Skeletal muscle satellite cell (primary cell): ENCODE measurements at regions not wholly inside any gene's neighbourhood (a gene's known extent, or its start where the extent isn't known, plus 50 kb on each side); places are given as distances from the start of the nearest gene placed in this dataset.

Source experiments
- H3K27me3 ChIP-seq: 2 replicates; pipeline ENCODE4 v1.7.0; 2013; ENCODE audit warnings: low read length; ENCODE audit not compliant: control insufficient read depth, insufficient read depth
- H3K36me3 ChIP-seq: 2 replicates; pipeline ENCODE4 v1.7.0; 2013; ENCODE audit warnings: mild to moderate bottlenecking, control low read depth, low read length; ENCODE audit not compliant: insufficient read depth
- H3K4me1 ChIP-seq: 2 replicates; pipeline ENCODE4 v1.7.0; 2013; ENCODE audit warnings: low read length; ENCODE audit not compliant: control insufficient read depth, insufficient read depth
- H3K4me2 ChIP-seq: 2 replicates; pipeline ENCODE4 v1.7.0; 2013; ENCODE audit warnings: mild to moderate bottlenecking, low read length
- H3K4me3 ChIP-seq: 2 replicates; pipeline ENCODE4 v1.7.0; 2013; ENCODE audit warnings: low read length
- H3K9ac ChIP-seq: 2 replicates; pipeline ENCODE4 v1.7.0; 2013; ENCODE audit warnings: mild to moderate bottlenecking, low read depth, low read length, moderate library complexity
- H3K9me3 ChIP-seq: replicated peaks from 2 replicates; pipeline ENCODE4 v1.7.0; 2013; ENCODE audit warnings: mild to moderate bottlenecking, control low read depth, low read length

DNA sequence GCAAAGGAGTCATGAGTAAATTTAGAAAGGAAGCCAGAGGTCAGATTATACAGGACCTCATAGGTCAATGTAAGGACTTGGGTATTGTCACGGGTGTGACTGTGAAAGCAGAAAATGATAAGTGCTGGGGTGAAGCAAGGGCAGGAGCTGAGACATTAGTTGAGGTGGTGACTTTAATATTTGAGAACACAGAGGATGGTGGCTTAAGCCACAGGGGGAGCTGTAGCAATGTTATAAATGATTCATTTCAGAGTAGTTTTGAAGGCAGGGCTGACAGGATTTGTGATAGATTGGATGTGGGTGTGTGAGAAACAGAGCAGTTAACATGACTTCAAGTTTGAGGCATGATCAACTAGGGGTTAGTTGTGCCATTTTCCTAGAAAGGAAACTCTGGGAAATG, 659.9 kb downstream of the EPM2A start:
- H3K36me3 ChIP-seq = no peaks in the 10 kb centered on the region
- H3K9ac ChIP-seq = no peak overlapping the region
- peaks cover 13% of the 10 kb centered on the region for H3K4me1 ChIP-seq
- H3K27me3 ChIP-seq = no peaks in the 10 kb centered on the region
- no peak overlapping the region for H3K4me3 ChIP-seq
- no peaks in the 10 kb centered on the region for H3K9me3 ChIP-seq
- no peak overlapping the region for H3K4me2 ChIP-seq

DNA sequence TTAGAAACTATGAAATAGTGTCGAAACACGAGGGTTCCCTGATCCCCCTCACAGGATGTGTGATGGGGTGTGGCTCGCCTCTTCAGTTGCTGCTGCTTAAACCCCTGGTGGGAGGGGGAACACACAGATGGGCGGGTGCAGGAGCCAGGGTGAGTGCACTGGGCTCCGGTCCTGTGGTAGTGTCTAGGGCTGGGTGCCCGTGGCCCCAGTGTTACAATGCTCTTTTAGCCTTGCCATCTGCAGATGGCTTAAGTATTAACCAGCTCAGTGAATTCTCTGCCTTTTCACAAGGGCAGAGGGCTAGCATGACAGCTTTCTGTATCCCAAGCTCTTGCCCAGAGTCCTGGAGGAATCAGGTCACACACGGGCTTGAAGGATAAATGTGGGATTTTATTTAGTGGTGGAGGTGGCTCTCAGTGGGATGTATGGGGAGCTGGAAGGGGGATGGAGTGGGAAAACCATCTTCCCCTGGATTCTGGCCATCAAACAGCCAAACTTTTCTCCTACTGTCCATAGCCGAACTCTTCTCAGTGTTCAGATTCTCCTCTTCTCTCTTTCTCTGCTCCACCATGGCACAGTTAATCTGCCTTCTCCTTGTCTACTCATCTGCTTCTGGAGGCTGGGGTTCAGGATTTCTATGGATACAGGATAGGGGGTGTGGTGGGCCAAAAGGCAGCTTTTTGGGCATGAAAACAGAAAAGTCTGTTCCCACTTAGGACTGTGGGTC, 659.0 kb downstream of the EPM2A start:
- Histone ChIP-seq H3K4me3 (no peak overlapping the region), H3K4me1 (peaks cover 4% of the 10 kb centered on the region), H3K9me3 (no peaks in the 10 kb centered on the region), H3K27me3 (no peaks in the 10 kb centered on the region), H3K4me2 (no peak overlapping the region), H3K9ac (no peak overlapping the region), H3K36me3 (no peaks in the 10 kb centered on the region)

DNA sequence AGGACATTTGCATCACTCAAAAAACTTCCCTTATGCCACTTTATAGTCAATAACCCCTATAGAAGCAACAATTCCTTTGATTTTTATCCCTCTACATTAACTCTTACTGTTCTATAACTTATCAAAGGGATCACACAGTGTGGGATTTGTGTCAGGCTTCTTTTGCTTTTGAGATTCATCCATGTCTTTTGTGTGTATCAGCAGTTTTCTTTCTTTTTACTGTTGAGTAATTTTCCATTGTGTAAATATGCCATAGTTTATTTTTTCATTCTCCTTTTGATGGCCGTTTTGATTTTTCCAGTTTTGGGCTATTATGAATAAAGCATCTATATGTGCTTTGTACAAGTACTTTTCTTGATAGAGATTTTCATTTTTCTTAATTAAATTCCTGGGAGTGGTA, 657.9 kb downstream of the EPM2A start:
- H3K9ac ChIP-seq = no peak overlapping the region
- H3K27me3 ChIP-seq = no peaks in the 10 kb centered on the region
- H3K4me3 ChIP-seq = no peak overlapping the region
- no peaks in the 10 kb centered on the region for H3K9me3 ChIP-seq
- H3K4me1 ChIP-seq = no peaks in the 10 kb centered on the region
- no peak overlapping the region for H3K4me2 ChIP-seq
- H3K36me3 ChIP-seq = no peaks in the 10 kb centered on the region

DNA sequence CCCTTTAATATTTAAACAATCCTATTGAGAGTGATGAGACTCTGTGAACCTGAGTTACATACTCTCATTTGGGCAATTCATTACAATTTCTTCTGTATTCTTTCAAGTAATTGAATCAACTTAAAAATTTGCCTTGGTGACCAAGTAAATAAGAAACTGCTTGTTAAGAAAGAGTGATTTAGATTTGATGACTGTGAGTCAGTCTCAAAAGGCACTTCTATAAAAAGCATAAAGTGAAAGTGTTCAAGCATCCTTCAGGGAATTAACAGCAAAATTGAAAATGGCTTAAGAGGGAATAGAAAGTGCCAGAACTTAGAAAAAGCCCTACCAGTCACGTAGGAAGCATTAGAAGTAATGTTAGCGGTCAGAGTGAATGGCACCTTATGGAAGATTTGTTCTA, 654.7 kb downstream of the EPM2A start:
- Histone ChIP-seq H3K9me3 (no peaks in the 10 kb centered on the region), H3K4me1 (no peaks in the 10 kb centered on the region), H3K4me3 (no peak overlapping the region), H3K36me3 (no peaks in the 10 kb centered on the region), H3K4me2 (no peak overlapping the region), H3K9ac (no peak overlapping the region), H3K27me3 (no peaks in the 10 kb centered on the region)

DNA sequence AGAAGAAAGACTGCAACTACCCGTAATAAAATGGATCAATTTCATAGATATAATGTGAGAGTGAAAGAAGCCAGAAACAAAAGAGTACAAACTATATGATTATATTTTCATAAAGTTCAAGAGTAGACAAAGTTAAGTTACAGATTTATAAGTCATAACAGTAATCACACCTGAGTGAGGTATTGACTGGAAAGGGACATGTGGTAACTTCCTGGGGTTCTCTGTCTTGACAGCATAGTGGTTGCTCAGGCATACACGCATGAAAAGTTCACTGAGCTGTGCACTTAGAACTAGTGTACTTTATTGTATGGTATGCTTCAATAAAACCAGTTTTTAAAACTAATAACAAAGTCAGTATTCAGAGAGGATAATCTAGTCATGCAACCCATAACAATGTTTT, 653.6 kb downstream of the EPM2A start:
- no peak overlapping the region for H3K9ac ChIP-seq
- no peaks in the 10 kb centered on the region for H3K9me3 ChIP-seq
- no peaks in the 10 kb centered on the region for H3K4me1 ChIP-seq
- no peaks in the 10 kb centered on the region for H3K36me3 ChIP-seq
- H3K4me2 ChIP-seq = no peak overlapping the region
- H3K4me3 ChIP-seq = no peak overlapping the region
- H3K27me3 ChIP-seq = no peaks in the 10 kb centered on the region

DNA sequence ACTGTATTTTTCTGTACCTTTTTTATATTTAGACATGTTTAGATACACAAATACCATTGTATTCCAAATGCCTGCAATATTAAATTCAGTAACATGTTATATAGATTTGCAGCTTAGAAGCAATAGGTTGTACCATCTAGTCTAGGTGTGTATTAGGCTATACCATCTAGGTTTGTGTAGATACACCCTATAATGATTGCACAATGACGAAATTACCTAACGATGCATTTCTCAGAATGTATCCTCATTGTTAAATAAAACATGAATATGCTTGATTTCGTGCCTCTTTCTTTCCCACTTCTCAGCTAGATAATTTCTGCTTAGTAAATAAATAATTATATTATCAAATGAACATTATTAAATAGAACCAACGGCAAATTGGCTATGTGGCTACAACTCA, 653.0 kb downstream of the EPM2A start:
- H3K9ac ChIP-seq = no peak overlapping the region
- H3K4me2 ChIP-seq = no peak overlapping the region
- H3K4me3 ChIP-seq = no peak overlapping the region
- H3K9me3 ChIP-seq = no peaks in the 10 kb centered on the region
- no peaks in the 10 kb centered on the region for H3K4me1 ChIP-seq
- H3K36me3 ChIP-seq = no peaks in the 10 kb centered on the region
- no peaks in the 10 kb centered on the region for H3K27me3 ChIP-seq

DNA sequence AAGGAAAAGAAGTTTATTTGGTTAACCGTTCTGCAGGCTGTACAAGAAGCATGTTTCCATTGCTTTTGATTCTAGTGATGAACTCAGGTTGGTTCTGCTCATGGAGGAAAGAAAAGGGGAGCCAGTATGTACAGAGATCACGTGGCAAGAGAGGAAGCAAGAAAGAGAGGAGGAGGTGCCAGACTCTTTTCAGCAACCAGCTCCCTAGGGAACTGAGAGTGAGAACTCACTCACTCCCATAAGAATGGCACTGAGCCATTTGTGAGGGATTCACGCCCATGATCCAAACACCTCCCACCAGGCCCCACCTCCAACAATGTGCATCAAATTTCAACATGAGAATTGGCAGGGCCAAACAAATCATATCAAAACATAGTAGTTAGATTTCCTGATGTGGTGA, 649.1 kb downstream of the EPM2A start:
- H3K4me3 ChIP-seq = no peak overlapping the region
- H3K27me3 ChIP-seq = no peaks in the 10 kb centered on the region
- H3K9me3 ChIP-seq = no peaks in the 10 kb centered on the region
- no peak overlapping the region for H3K9ac ChIP-seq
- H3K36me3 ChIP-seq = no peaks in the 10 kb centered on the region
- no peaks in the 10 kb centered on the region for H3K4me1 ChIP-seq
- H3K4me2 ChIP-seq = no peak overlapping the region

DNA sequence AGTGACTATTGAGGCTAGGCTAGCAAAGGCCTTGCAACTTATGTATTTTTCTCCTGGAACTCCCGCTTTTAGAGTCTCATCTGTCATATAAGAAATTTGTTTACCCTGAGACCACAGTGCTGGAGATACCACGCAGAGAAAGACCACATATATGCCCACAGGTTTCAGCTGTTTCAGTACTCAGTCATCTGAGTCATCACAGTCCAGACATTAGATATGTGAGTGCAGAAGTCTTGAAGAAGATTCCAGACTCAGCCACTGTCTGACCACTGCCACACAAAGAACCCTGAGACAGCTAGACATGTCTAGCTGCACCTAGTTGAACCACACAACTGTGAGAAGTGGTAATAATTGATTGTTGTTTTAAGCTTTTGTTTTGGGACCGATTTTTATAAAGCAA, 648.3 kb downstream of the EPM2A start:
- Histone ChIP-seq H3K36me3 (no peaks in the 10 kb centered on the region), H3K4me2 (no peak overlapping the region), H3K4me3 (no peak overlapping the region), H3K9me3 (no peaks in the 10 kb centered on the region), H3K4me1 (no peaks in the 10 kb centered on the region), H3K9ac (no peak overlapping the region), H3K27me3 (no peaks in the 10 kb centered on the region)

DNA sequence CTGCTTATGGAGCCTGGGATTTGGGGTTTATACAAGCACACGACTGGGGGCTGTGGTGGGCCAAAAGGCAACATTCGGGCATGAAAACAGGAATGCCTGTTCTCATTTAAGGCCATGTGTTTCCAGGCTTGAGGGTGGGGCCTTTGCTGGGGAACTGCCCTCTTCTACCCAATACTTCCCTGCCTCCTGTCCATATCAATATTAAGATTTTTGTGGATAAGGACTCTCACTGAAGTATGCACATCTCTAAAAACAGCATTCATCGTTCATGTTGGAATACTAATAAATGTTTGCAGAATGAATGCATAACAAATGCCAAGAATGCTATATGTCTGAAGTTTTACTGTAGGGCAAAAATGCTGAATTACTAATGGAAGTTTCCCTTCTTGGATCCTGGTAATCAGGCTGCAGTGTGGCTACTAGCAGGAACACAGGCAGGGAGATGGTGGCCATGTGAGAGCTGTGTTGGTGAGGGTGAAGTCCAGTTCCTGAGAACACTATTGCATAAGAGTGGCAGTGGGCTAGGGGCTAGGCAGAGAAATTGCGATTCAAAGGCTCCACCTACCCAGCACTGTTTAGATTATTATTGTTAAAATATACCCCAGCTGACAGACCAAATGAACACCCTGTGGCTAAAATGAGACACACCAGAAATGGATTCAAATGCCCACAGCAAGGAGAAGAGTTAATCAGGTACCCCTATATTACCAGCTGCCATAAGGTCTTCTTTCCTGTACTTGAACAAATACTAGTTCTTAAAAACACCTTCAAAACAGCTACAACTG, 644.3 kb downstream of the EPM2A start:
- no peaks in the 10 kb centered on the region for H3K36me3 ChIP-seq
- H3K4me1 ChIP-seq = no peaks in the 10 kb centered on the region
- no peak overlapping the region for H3K4me2 ChIP-seq
- H3K27me3 ChIP-seq = no peaks in the 10 kb centered on the region
- no peak overlapping the region for H3K4me3 ChIP-seq
- no peaks in the 10 kb centered on the region for H3K9me3 ChIP-seq
- no peak overlapping the region for H3K9ac ChIP-seq

DNA sequence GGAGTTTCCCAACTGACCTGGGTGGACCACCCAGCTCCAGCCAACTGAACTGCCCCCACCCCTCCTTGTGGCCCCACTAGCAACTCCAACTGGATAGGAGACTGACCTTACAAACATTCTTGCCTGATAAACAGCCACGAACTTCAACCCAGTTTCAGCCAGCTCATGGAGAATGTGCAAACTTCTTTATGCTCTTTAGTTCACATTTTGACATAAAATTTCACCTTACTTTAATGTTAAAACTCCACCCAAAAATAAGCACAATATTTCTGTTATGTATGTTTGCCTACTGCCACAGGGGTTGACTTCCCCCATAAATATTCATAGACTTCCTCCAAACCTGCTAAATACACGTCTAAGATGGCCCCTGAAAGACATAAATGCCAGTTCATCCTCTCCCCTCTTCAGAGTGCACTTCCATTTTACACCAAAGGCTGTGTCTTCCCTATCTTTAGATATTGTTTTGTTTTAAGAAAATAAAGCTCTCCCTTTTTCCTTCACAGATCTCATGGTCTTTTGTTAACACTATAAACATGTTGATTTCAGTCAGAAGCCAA, 643.7 kb downstream of the EPM2A start:
- H3K27me3 ChIP-seq = no peaks in the 10 kb centered on the region
- no peak overlapping the region for H3K9ac ChIP-seq
- H3K36me3 ChIP-seq = no peaks in the 10 kb centered on the region
- H3K9me3 ChIP-seq = no peaks in the 10 kb centered on the region
- H3K4me3 ChIP-seq = no peak overlapping the region
- no peak overlapping the region for H3K4me2 ChIP-seq
- H3K4me1 ChIP-seq = no peaks in the 10 kb centered on the region

DNA sequence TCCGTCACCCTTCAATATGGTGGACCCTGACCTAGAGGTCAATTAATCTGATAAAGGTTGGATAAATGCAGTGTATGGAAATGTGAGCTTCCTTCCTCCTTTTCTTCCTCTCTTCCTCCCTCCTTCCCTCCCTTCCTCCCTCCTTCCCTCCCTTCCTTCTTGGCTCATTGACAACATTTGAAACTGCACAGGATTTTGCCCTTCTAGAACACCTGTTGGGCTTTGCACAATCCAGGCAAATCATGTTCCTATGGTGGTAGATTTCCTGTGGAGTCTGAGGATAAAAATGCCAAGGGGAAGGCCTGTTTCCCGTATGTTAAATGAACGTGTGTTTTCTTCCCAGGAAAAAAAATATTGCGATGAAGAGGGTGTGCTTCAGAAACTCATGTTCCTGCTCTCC, 642.8 kb downstream of the EPM2A start:
- Histone ChIP-seq H3K9ac (no peak overlapping the region), H3K36me3 (no peaks in the 10 kb centered on the region), H3K4me3 (no peak overlapping the region), H3K4me2 (no peak overlapping the region), H3K4me1 (no peaks in the 10 kb centered on the region), H3K27me3 (no peaks in the 10 kb centered on the region), H3K9me3 (no peaks in the 10 kb centered on the region)

DNA sequence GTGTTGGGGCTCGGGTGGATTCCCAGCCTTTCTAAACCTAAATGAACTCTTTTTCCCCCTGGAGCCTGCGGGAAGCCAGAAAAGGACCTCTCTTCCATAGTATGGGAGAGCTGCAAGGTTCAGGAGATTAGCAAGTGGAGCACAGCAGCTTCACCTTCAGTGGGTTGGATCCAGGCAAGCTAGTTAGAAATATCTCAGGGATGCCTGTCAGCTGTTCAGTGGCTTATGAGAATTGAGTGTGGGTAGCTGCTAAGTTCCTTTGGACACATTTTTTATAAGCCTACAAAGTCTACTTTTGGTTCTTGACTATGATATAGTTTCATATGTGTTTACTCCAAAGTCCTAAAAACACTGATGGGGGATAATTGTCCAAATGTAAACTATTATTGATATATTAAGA, 642.1 kb downstream of the EPM2A start:
- Histone ChIP-seq H3K9ac (no peak overlapping the region), H3K36me3 (no peaks in the 10 kb centered on the region), H3K9me3 (no peaks in the 10 kb centered on the region), H3K27me3 (no peaks in the 10 kb centered on the region), H3K4me2 (no peak overlapping the region), H3K4me1 (no peaks in the 10 kb centered on the region), H3K4me3 (no peak overlapping the region)
